Testis (tissue), 2 donors: ENCODE measurements at regions not wholly inside any gene's neighbourhood (a gene's known extent, or its start where the extent isn't known, plus 50 kb on each side); places are given as distances from the start of the nearest gene placed in this dataset.

Experiments used
- DNase-seq: peaks from one replicate; pipeline ENCODE4 v3.0.0-alpha.2; 2019
- H3K27ac ChIP-seq, 2 donors: fragments of 200-600 bp; sonication (generic); one replicate each; pipeline ENCODE4 v1.5.1; 2019
- H3K27me3 ChIP-seq: fragments of 200-600 bp; sonication (generic); one replicate; pipeline ENCODE4 v1.5.1; 2019
- H3K36me3 ChIP-seq: fragments of 200-600 bp; sonication (generic); one replicate; pipeline ENCODE4 v1.5.1; 2017; ENCODE audit warnings: low read depth; ENCODE audit errors: missing control alignments
- H3K4me1 ChIP-seq: fragments of 200-600 bp; sonication (generic); one replicate; pipeline ENCODE4 v1.5.1; 2019
- H3K4me3 ChIP-seq, 2 donors: fragments of 200-600 bp; sonication (generic); one replicate each; pipeline ENCODE4 v1.5.1; 2017 to 2019
- H3K9me3 ChIP-seq: fragments of 200-600 bp; sonication (generic); one replicate; pipeline ENCODE4 v1.5.1; 2017
- POLR2A ChIP-seq: fragments of 450-650 bp; IDR thresholded peaks from one replicate; pipeline ENCODE4 v1.6.1; 2017; ENCODE audit warnings: antibody characterized with exemption, mild to moderate bottlenecking, moderate library complexity
- WGBS, 2 donors: methylation state at CpG; one replicate each; pipeline ENCODE4 v1.1.5; 2018; 5-methylcytosine and 5-hydroxymethylcytosine counted together
- intact Hi-C: fragments of 100-400 bp; cut with DNase I; formaldehyde crosslinking; loops from one replicate; pipeline ENCODE4 v1.15.1; 2023; ENCODE audit warnings: low total_unique reads
- TF ChIP-seq, protein P1 (sequence below), 3 experiments: fragments of 450-650 bp in 2 of 3; fragments of 200-600 bp in 1 of 3; sonication (generic) in 1 of 3; IDR thresholded peaks; one replicate each; pipeline ENCODE4 v1.5.1; 2016 to 2019; ENCODE audit warnings: antibody characterized with exemption in 3 of 3, mild to moderate bottlenecking in 2 of 3, moderate library complexity in 1 of 3

DNA sequence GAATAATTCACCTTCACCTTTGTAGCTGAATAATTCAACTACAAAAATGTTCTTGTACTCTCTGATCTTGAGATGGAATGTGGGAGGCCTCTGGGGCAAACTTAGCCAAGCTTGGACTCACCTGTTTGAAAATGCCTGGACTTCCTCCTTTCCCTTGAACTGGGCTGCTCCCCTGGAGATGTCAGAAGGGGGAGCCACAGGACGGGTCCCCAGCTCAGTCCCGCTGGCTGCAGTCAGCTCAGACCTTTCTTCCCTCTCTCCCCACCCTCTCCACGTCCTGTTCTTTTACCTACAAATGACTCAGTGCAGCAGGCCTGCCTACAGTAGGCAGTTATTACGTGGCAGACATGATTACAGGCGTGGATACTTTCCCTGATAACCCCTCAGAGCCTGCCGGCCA lies 131.5 kb upstream of the RALGAPA2 start:
- Histone ChIP-seq H3K27ac (no peak overlapping the region), H3K4me3 (no peak overlapping the region), H3K9me3 (no peaks in the 10 kb centered on the region), H3K36me3 (no peaks in the 10 kb centered on the region), H3K27me3 (no peaks in the 10 kb centered on the region), H3K4me1 (no peaks in the 10 kb centered on the region)
- no peak for DNase-seq
- 44 to 65% methylated on average over 5 to 6 of the region's 6 CpGs for WGBS, 2 donors
- intact Hi-C loops: no loop called here
- TF ChIP-seq POLR2A: no peak
- TF ChIP-seq, protein P1, sequence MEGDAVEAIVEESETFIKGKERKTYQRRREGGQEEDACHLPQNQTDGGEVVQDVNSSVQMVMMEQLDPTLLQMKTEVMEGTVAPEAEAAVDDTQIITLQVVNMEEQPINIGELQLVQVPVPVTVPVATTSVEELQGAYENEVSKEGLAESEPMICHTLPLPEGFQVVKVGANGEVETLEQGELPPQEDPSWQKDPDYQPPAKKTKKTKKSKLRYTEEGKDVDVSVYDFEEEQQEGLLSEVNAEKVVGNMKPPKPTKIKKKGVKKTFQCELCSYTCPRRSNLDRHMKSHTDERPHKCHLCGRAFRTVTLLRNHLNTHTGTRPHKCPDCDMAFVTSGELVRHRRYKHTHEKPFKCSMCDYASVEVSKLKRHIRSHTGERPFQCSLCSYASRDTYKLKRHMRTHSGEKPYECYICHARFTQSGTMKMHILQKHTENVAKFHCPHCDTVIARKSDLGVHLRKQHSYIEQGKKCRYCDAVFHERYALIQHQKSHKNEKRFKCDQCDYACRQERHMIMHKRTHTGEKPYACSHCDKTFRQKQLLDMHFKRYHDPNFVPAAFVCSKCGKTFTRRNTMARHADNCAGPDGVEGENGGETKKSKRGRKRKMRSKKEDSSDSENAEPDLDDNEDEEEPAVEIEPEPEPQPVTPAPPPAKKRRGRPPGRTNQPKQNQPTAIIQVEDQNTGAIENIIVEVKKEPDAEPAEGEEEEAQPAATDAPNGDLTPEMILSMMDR (IDR thresholded peaks at IDR 0.05): no peak

DNA sequence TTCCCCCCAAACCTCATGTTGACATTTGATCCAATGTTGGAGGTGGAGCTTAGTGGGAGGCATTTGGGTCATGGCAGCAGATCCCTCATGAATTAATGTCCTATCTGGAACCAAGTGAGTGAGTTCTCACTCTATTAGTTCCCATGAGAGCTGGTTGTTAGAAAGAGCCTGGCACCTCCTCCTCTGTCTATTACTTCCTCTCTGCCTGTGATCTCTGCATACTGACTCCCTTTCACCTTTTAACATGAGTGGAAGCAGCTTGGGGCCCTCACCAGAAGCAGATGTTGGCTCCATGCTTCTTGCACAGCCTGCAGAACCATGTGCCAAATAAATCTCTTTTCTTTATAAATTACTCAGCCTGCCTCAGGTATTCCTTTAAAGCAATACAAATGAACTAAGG lies 127.3 kb upstream of the RALGAPA2 start:
- no peaks in the 10 kb centered on the region for H3K4me1 ChIP-seq
- H3K27ac ChIP-seq: no peak overlapping the region
- intact Hi-C loops: no loop called here
- no peak for DNase-seq
- no peaks in the 10 kb centered on the region for H3K36me3 ChIP-seq
- no peaks in the 10 kb centered on the region for H3K9me3 ChIP-seq
- H3K27me3 ChIP-seq: no peaks in the 10 kb centered on the region
- H3K4me3 ChIP-seq: no peak overlapping the region
- TF ChIP-seq POLR2A: no peak
- TF ChIP-seq, protein P1 (IDR thresholded peaks at IDR 0.05): no peak

DNA sequence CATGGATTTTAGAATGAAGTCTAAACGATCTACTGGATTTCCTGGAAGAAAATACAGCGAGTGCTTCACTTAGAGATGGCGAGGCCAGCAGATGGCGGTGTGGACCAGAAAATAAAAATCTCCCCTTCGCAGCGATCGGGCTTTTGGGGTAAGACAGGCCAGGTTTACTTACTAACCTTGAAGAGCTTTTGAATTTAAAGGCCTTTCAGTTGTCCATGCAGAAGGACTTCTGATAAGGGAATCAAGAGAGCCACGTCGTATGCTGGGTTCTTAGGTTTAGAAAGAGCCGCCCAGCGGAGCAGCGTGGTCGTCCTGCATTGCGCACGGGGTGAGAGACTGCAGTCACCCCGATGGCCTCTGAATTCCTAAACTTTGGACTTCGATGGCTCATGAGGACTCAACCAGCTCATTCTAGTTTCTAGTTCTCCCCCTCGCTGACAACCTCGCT lies 125.2 kb upstream of the RALGAPA2 start:
- intact Hi-C loops: no loop called here
- DNase-seq: peak; percentile 71
- 14 to 19% methylated on average over 19 of the region's 19 CpGs for WGBS, 2 donors
- no peak overlapping the region for H3K27ac ChIP-seq
- no peak overlapping the region for H3K4me3 ChIP-seq
- no peaks in the 10 kb centered on the region for H3K9me3 ChIP-seq
- no peaks in the 10 kb centered on the region for H3K27me3 ChIP-seq
- H3K4me1 ChIP-seq: no peaks in the 10 kb centered on the region
- TF ChIP-seq POLR2A: no peak
- TF ChIP-seq, protein P1 (IDR thresholded peaks at IDR 0.05): peak; percentile 44 to 70 (median 67)
- no peaks in the 10 kb centered on the region for H3K36me3 ChIP-seq

DNA sequence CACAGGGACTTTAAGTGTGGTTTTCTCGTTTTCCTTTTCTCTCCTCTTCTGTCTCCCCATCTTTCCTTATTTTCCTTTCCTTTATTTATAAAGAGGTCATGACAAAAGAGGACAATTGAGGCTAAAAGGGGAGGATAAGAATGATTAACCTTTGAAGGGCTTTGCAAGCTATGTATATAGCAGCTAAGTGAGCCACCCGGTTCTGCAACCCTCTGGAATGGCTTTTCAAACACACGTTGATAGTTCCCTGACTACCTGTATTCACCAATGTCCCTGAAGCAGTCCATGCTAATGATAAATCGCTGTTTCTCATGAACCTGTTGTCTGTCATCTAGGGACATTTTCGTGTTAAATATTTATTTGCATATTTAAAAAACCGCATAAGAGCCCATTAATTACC lies 124.4 kb upstream of the RALGAPA2 start:
- 60 to 63% methylated on average over 6 of the region's 6 CpGs for WGBS, 2 donors
- no peaks in the 10 kb centered on the region for H3K27me3 ChIP-seq
- intact Hi-C loops: no loop called here

DNA sequence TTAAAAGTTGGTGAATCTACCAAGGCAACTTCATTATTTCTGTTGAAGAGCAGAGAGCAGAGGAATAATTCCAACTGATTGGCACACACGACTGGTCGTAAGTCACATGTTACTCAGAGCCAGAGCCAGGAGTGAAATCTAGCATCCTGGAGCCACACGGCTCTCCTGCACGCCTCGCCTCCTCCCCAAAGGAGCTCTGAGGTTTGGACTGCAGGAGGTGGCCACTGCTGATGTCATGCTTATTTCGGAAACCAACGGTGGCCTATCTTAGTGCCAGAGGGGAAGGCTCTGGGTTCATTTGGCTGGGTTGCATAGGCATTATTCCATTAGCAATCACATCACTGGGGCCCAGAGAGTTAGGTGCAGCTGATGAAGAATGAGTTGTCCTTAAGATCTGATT lies 123.5 kb upstream of the RALGAPA2 start:
- 59 to 65% methylated on average over 7 of the region's 7 CpGs for WGBS, 2 donors
- intact Hi-C loops: no loop called here
- Histone ChIP-seq H3K27me3 (no peaks in the 10 kb centered on the region), H3K36me3 (no peaks in the 10 kb centered on the region), H3K9me3 (no peaks in the 10 kb centered on the region), H3K4me1 (no peaks in the 10 kb centered on the region), H3K27ac (no peak overlapping the region), H3K4me3 (no peak overlapping the region)
- DNase-seq: no peak
- TF ChIP-seq, protein P1 (IDR thresholded peaks at IDR 0.05): no peak
- TF ChIP-seq POLR2A: no peak

More for the DNA sequence above, 124.4 kb upstream of the RALGAPA2 start:
- no peak for TF ChIP-seq POLR2A
- TF ChIP-seq, protein P1 (IDR thresholded peaks at IDR 0.05): no peak
- Histone ChIP-seq H3K36me3 (no peaks in the 10 kb centered on the region), H3K4me3 (no peak overlapping the region), H3K9me3 (no peaks in the 10 kb centered on the region), H3K27ac (no peak overlapping the region), H3K4me1 (no peaks in the 10 kb centered on the region)
- no peak for DNase-seq
